DND-41 (cell line): ENCODE measurements at regions not wholly inside any gene's neighbourhood (a gene's known extent, or its start where the extent isn't known, plus 50 kb on each side); places are given as distances from the start of the nearest gene placed in this dataset.

Experiments used
- CTCF ChIP-seq: IDR thresholded peaks from 2 replicates; pipeline ENCODE4 v1.5.1; 2012; ENCODE audit warnings: borderline replicate concordance, low read length, moderate library complexity, mild to moderate bottlenecking; ENCODE audit not compliant: poor library complexity, severe bottlenecking; ENCODE audit errors: extremely low read depth
- EZH2 ChIP-seq: IDR thresholded peaks from 3 replicates; pipeline ENCODE4 v1.6.1; 2012; ENCODE audit warnings: borderline replicate concordance, low read depth, mild to moderate bottlenecking, moderate library complexity, low read length, inconsistent platforms; ENCODE audit not compliant: severe bottlenecking

GRCh38 chr11:111123463-111124398 lies 121.8 kb upstream of the POU2AF2 start:
- no peak for TF ChIP-seq CTCF
- no peak for TF ChIP-seq EZH2
